DMS 273 treated with DMSO at 0.1 percent for 48 hours (cell line): ENCODE measurements at regions not wholly inside any gene's neighbourhood (a gene's known extent, or its start where the extent isn't known, plus 50 kb on each side); places are given as distances from the start of the nearest gene placed in this dataset.

Experiments
- DNase-seq: peaks from one replicate; lab custom pipeline; 2025; lab: John Stamatoyannopoulos, UW

- no peak for DNase-seq
These were observed 60.9 kb upstream of the CHRM2 start for GRCh38 chr7:136807598-136807997.

- DNase-seq, result no peak
These were observed 65.4 kb upstream of the CHRM2 start for GRCh38 chr7:136803028-136803427.

- DNase-seq, result no peak
These were observed 84.5 kb upstream of the CHRM2 start for GRCh38 chr7:136783934-136784333.

DNA sequence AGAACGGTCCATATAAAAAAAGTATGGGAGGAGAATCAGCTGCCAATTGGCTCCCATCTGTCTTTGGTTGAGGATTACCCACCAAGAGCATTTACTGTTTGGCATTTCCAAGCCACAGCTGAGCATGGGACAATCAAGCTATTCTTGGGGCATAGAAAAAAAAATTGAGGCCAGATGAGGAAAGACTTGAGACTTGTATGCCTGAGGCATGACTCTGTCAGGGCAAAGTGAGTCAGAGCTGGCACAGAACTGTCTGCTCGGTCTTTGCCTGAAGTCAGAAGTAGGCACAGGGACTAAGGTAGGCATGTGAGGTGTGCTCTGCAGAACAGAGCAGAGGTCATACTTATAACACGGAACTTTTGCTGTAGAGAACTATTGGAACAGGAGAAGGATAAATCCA is 126.5 kb upstream of the CHRM2 start:
- DNase-seq, result no peak

DNA sequence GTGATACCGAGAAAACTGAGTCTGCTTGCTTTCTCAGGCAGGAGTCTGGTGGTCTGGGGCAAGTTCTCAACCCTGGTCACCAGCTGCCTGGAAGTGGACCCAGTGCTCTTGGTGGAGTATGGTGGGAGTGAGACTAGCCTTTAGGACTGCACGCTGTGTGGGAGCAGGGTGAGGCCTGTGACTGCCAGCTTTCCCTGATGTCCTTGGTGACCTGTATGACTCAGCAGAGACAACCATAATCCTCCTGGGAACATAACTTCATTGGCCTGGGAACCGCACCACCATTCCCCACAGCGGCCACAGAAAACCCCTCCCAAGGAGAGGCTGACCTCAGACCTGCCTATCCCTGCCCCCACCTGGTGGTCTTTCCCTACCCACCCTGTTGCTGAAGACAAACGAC is 139.5 kb upstream of the CHRM2 start:
- no peak for DNase-seq

- DNase-seq, result no peak
These were observed 142.0 kb upstream of the CHRM2 start for GRCh38 chr7:136726460-136726859.

DNA sequence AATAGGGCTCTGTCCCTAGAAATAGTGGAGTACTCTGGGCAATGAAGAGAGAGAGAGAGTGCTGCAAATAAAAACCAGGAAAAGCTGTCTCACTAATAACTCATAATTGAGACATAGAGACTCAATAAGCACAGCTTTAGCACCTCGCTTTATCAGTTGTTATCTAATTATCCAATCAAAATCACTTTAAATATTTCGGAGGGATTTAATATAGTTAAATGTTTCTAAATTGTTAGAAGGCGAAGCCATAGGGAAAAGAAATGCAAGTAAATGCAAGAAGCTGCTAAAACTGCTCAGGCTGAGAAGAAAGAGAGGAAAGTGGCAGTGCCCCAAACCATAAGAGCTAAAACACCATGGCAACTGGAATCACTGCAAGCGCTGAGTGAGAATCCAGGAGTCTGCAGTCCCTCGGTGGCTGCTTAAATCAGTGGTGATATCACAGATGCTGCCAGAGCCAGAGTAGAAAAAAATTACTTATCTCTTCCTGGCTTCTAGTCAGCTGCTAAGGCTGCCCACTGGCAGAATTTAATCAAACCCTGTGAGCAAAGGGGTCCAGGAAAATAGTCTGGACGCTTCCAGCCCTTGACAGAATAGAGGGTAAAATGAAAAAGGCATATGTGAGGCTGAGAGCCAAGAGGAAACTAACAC is 150.4 kb upstream of the CHRM2 start:
- no peak for DNase-seq

DNA sequence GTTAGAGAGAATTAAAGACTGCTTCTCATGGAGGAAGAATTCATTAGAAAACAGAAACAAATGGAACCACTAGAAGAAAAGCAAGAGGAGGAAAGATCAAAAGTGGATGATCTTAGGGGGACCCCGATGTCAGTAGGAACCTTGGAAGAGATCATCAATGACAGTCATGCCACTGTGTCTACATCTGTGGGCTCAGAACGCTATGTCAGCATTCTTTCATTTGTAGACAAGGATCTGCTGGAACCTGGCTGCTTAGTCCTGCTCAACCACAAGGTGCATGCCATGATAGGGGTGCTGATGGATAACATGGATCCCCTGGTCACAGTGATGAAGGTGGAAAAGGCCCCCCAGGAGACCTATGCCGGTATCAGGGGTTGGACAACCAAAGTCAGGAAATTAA is 154.4 kb upstream of the CHRM2 start:
- no peak for DNase-seq

DNA sequence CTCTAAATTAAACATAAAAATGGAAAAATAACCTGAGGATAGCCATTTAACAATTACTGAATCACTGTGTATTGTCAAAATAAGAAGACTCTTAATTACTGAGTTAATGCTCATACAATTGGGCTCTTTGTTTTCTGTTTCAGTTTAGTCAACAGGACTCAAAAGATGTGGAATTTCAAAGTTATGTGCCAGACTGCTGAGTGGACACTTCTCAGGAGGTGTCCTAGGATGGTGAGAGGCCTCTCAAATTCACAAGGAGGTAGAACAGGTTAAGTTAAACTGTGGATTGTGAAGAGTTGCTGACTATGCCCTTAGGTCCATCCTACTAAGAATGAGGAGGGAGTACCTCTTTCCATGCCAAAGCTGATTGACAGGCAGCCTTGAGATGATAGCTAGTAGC is 157.7 kb upstream of the CHRM2 start:
- no peak for DNase-seq

- no peak for DNase-seq
These were observed 158.6 kb upstream of the CHRM2 start for GRCh38 chr7:136709876-136710275.

DNA sequence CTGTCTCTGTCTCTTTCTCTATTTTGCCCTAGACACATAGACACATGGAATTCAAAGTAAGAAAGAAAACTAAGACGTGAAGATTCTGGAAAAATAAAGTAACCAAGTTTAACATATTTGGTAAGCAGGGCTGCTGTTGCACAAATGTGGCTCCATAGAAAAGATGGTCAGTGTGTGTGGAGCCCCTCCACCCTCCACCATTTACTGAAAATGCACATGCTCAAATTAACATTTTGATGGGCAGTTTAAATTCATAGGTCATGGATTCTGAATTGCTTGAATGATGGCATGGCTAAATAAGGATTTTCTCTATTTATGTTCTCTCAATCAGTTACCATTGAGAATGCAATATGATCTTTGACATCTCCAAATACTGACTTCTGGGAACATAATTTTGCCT is 165.5 kb upstream of the CHRM2 start:
- no peak for DNase-seq

- DNase-seq, result no peak
These were observed 169.5 kb upstream of the CHRM2 start for GRCh38 chr7:136698977-136699376.

DNA sequence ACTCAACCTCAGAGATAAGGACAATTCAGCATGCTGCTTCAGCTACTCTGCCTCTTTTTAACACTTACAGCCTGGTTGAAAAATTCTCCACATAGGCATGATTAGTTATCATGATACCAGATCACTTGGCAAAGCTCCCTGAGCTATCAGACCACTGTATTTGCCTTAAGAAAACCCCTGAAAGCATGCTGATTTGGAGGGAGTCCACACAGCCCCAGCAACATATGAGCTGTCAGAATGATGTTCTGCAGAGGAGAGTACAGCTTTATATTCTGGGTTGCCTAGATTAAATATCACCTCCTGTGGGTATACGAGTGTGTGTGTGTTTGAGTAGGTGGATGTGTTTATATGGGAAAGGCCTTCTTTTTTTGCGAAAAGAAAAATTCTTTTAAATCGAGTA is 170.2 kb upstream of the CHRM2 start:
- no peak for DNase-seq

DNA sequence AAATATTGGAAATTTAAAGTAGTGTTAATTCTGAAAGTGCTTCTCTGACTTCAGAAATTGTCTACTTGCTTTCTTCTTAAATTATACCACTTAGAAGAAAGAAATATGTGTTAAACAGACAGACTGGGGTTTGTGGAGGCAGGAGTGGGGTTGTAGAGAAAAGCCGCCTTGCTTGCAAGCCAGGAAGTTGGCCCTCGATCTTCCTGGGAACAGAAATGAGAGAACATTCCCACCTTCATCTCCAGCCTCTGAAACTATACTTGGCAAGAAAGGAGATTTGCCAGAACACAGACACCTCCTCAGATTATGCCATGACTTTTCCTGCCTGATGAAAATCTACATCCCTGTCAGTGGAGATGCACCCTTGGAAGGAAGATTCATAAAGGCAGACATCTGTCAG is 171.2 kb upstream of the CHRM2 start:
- no peak for DNase-seq

DNA sequence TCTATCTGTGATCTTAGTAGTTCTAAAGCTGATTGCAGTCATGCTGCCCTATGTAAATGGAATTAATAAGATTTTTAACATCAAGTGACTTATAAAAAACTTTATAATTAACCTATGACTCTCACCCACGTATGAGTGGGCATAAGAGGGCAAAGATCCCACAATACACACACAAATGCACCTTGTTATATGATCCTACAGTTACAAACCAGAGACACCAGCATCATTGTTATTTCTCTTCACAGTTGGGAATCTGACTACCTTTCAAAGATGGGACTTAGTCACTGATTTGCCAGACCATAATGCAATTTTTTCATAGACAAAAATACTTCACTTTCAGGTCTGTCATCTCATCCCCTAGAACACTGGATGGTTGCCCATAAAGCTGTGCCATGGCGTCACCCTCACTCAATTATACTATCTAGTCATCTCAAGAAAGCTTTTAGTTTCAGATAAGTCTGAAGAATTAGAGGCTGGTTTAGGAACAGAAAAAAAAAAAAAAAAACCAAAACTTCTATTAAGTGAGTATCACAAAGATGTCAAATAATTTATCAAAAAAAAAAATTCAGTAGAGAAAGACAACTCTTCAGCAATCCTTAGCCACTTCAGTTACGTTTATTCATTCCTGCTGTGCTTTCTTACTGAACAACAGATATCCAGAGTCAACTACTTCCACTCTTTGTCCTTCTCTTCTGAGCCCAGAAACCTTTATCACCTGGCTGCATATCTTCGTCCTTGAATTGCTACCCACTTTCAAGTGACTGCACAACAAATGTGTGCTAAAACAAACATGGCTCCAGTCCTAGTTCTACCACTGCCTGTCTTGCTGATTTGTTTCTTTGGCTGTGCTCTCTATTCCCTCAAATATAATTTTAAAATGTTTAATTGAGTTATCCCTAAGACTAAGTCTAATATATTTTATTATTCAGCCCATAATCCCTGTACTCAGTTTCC is 175.0 kb upstream of the CHRM2 start:
- DNase-seq, result no peak

DNA sequence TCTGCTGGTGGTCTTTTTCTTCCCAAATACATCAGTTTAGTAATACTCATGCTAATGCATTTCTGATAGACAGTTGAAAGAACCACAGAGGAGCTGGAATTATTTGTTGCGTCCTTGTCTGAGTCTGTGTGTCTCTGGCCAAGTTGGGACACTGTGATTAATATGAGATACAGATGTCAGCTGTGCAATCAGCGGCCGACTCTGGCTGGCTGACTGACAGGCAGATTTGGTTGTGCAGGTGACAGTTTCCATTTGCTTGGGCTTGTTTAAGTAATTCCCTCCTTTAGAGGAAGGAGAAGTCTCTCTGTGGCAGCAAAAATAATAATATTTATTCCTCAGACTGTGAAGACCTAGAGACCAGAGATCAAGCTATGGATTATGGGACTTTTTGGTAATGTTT is 176.2 kb upstream of the CHRM2 start:
- DNase-seq, result no peak

- no peak for DNase-seq
These were observed 179.9 kb upstream of the CHRM2 start for GRCh38 chr7:136688601-136689000.

DNA sequence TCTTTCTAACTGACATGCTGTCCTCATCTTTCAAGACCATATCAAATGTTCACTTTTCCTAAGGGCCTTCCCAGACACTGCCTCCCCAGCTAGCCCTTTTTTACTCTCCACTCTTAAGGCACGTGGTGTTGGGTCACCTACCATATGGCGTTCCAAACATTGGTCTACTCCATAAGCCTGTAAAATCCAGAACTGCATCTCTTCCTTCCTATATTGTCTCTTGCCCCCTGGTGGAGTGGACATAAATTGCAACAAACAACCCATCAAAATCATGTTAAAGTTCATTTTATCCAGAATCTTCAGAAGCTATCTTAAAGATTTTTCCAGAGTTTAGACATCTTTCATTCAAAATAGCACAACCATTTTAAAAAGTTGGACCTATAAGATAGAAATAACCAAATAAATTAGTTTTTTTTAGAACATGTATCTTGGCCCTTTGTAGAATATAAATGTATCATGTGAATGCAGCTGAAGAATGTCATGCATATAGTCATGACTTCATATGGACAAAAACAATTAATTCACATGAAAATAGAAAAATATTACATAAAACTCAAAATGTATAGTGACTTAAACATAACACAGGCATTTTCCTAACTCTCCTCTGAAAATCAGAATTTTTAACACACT is 180.6 kb upstream of the CHRM2 start:
- no peak for DNase-seq

DNA sequence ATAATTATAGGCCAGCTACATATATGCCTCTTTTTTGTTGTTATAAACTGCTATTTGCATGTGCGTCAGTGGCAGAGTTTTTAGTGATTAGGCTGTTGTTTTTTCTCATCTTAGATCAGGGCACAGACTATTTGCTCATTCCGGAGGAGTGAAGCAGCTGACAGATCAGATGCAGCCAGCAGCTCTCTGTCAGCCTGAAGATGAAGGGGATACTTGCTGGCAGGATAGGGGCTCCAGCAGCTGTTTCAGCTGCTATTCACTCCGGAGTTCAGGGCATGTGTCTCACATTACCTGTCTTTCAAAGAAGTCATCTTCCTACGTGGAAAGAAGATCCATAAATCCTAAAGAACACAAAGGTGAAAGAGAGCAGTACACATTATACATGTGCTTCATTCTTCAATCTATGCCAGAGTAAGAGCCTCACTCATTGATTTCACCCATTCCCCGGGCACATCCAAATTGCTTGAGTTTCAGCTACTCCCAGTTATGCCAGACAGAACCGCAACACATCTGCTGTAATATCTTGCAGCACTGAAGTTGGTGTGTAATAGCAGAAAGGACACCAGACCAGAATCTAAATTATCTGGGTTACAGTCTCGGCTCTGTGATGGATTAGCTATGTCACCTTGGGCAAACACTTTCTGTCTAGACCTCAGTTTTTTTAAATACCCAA is 182.8 kb upstream of the CHRM2 start:
- no peak for DNase-seq

GRCh38 chr7:136677471-136678365 is 190.7 kb upstream of the CHRM2 start:
- no peak for DNase-seq

DNA sequence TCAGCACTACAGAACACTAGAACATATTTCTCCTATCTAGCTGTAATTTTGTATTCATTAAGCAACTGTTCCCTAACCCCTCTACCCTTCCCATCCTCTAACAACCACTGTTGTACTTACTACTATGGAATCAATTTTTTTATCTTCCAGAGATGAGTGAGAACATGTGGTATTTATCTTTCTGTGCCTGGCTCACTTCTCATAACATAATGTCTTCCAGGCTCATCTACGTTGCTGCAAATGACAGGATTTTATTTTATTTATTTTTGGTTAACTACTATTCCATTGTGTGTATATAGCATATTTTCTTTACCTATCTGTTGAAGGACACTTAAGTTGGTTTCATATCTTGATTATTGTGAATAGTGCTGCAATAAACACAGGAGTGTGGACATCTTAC is 200.9 kb upstream of the CHRM2 start:
- DNase-seq, result no peak
